A204.1 (cell line): ENCODE measurements at regions not wholly inside any gene's neighbourhood (a gene's known extent, or its start where the extent isn't known, plus 50 kb on each side); places are given as distances from the start of the nearest gene placed in this dataset.
"Not testable (repeated sequence)": the region's sequence is repeated elsewhere in the genome, so short reads cannot be mapped to it uniquely, and the experiment has no call there.

Source experiments
- FAIRE-seq: peaks from 2 replicates; lab custom pipeline; 2012; peaks lifted over from hg19 to GRCh38; lab: Jason Lieb, UNC

GRCh38 chr18:68428661-68429060, 286.2 kb downstream of the TMX3 start:
- FAIRE-seq = no peak

- no peak for FAIRE-seq
Observed at GRCh38 chr18:68427951-68428401, 286.9 kb downstream of the TMX3 start.

- no peak for FAIRE-seq
Observed at GRCh38 chr18:68426731-68427315, 288.1 kb downstream of the TMX3 start.

GRCh38 chr18:68418881-68419280, 296.0 kb downstream of the TMX3 start:
- no peak for FAIRE-seq

GRCh38 chr18:68418226-68418868, 296.6 kb downstream of the TMX3 start:
- no peak for FAIRE-seq

- FAIRE-seq = no peak
Observed at GRCh38 chr18:68417826-68418225, 297.1 kb downstream of the TMX3 start.

GRCh38 chr18:68417166-68417799, 297.6 kb downstream of the TMX3 start:
- FAIRE-seq = no peak

- FAIRE-seq = no peak
Observed at GRCh38 chr18:68414407-68414806, 300.5 kb downstream of the TMX3 start.

GRCh38 chr18:68409576-68409975, 305.3 kb downstream of the TMX3 start:
- FAIRE-seq = no peak

GRCh38 chr18:68406761-68407160, 308.1 kb downstream of the TMX3 start:
- no peak for FAIRE-seq

GRCh38 chr18:68402784-68403183, 312.1 kb downstream of the TMX3 start:
- no peak for FAIRE-seq

GRCh38 chr18:68400889-68401288, 314.0 kb downstream of the TMX3 start:
- no peak for FAIRE-seq

GRCh38 chr18:68399721-68400120, 315.2 kb downstream of the TMX3 start:
- no peak for FAIRE-seq

- no peak for FAIRE-seq
Observed at GRCh38 chr18:68397241-68398035, 317.5 kb downstream of the TMX3 start.

GRCh38 chr18:68394705-68395104, 320.2 kb downstream of the TMX3 start:
- FAIRE-seq = no peak

GRCh38 chr18:68391801-68392200, 323.1 kb downstream of the TMX3 start:
- no peak for FAIRE-seq

- FAIRE-seq = no peak
Observed at GRCh38 chr18:68387246-68387645, 327.7 kb downstream of the TMX3 start.

GRCh38 chr18:68383979-68384378, 330.9 kb downstream of the TMX3 start:
- not testable (repeated sequence) for FAIRE-seq

GRCh38 chr18:68376926-68377325, 338.0 kb downstream of the TMX3 start:
- FAIRE-seq = no peak

- no peak for FAIRE-seq
Observed at GRCh38 chr18:68362907-68363306, 352.0 kb downstream of the TMX3 start.

GRCh38 chr18:68355637-68356036, 359.3 kb downstream of the TMX3 start:
- FAIRE-seq = no peak

- FAIRE-seq = no peak
Observed at GRCh38 chr18:68354176-68354575, 360.7 kb downstream of the TMX3 start.
